IMR-90 (cell line): ENCODE measurements at regions not wholly inside any gene's neighbourhood (a gene's known extent, or its start where the extent isn't known, plus 50 kb on each side); places are given as distances from the start of the nearest gene placed in this dataset.

Experiments used
- ATAC-seq: fragments of 200-7000 bp; cut with Tn5 transposase; 2 replicates; pipeline ENCODE4 v1.9.1; 2020; ENCODE audit warnings: low read depth, mild to moderate bottlenecking, moderate library complexity
- BruUV-seq: library from RNA; stranded (reverse); fragments of 400-500 nt; replicated peaks from 2 replicates; lab custom pipeline; 2021; lab: Mats Ljungman, UMichigan
- CTCF ChIA-PET: fragments of 300-600 bp; formaldehyde crosslinking; extraction: SDS; loops from one replicate; lab custom pipeline; 2021; ENCODE audit warnings: antibody characterized with exemption; lab: Yijun Ruan, JAX
- POLR2A ChIA-PET: fragments of 300-600 bp; sonication (Branson Sonifier 250); formaldehyde crosslinking; loops from one replicate; lab custom pipeline; 2022; ENCODE audit warnings: antibody characterized with exemption; ENCODE audit not compliant: unreplicated experiment; lab: Charles Lee
- DNase-seq: peaks from one replicate; pipeline ENCODE4 v3.0.0; 2013
- H2AFZ ChIP-seq: replicated peaks from 2 replicates; pipeline ENCODE3; 2013; ENCODE audit warnings: low read length, mild to moderate bottlenecking; ENCODE audit not compliant: poor library complexity
- H2AK5ac ChIP-seq: 2 replicates; pipeline ENCODE4 v1.6.1; 2013; ENCODE audit warnings: low read depth, low read length, inconsistent platforms
- H2AK9ac ChIP-seq: replicated peaks from 2 replicates; pipeline ENCODE3; 2013; ENCODE audit warnings: mild to moderate bottlenecking, low read depth, low read length, moderate library complexity; ENCODE audit not compliant: poor library complexity
- H2BK120ac ChIP-seq: 2 replicates; pipeline ENCODE4 v1.6.1; 2013; ENCODE audit warnings: low read depth, low read length, inconsistent platforms
- H2BK15ac ChIP-seq: 3 replicates; pipeline ENCODE4 v1.6.1; 2013; ENCODE audit warnings: low read depth, low read length, inconsistent platforms
- H2BK20ac ChIP-seq: 2 replicates; pipeline ENCODE4 v1.6.1; 2013; ENCODE audit warnings: low read depth, mild to moderate bottlenecking, inconsistent platforms, low read length, moderate library complexity
- H2BK5ac ChIP-seq: 2 replicates; pipeline ENCODE4 v1.6.1; 2013; ENCODE audit warnings: mild to moderate bottlenecking, low read depth, low read length, inconsistent platforms; ENCODE audit not compliant: poor library complexity, severe bottlenecking
- H3K14ac ChIP-seq: replicated peaks from 2 replicates; pipeline ENCODE4 v1.6.1; 2013; ENCODE audit warnings: low read depth, low read length, inconsistent platforms
- H3K18ac ChIP-seq: 2 replicates; pipeline ENCODE4 v1.6.1; 2013; ENCODE audit warnings: low read depth, low read length, control low read depth
- H3K23ac ChIP-seq: 2 replicates; pipeline ENCODE4 v1.6.1; 2013; ENCODE audit warnings: low read depth, low read length, inconsistent platforms
- H3K27ac ChIP-seq: 2 replicates; pipeline ENCODE4 v1.5.1; 2013; ENCODE audit warnings: mild to moderate bottlenecking, control low read depth, low read length; ENCODE audit not compliant: insufficient read depth
- H3K27me3 ChIP-seq: 2 replicates; pipeline ENCODE4 v1.6.1; 2013; ENCODE audit warnings: low read length; ENCODE audit not compliant: control insufficient read depth, insufficient read depth
- H3K36me3 ChIP-seq: 2 replicates; pipeline ENCODE4 v1.6.1; 2013; ENCODE audit warnings: low read length, mixed read lengths; ENCODE audit not compliant: control insufficient read depth, insufficient read depth
- H3K4ac ChIP-seq: 2 replicates; pipeline ENCODE4 v1.6.1; 2013; ENCODE audit warnings: low read depth, low read length, inconsistent platforms
- H3K4me1 ChIP-seq: 2 replicates; pipeline ENCODE4 v1.6.1; 2013; ENCODE audit warnings: low read length, mixed read lengths; ENCODE audit not compliant: control insufficient read depth, insufficient read depth
- H3K4me2 ChIP-seq: 2 replicates; pipeline ENCODE4 v1.6.1; 2013; ENCODE audit warnings: low read depth, mild to moderate bottlenecking, control low read depth, low read length, moderate library complexity
- H3K4me3 ChIP-seq: 2 replicates; pipeline ENCODE4 v1.5.1; 2013; ENCODE audit warnings: low read depth, mild to moderate bottlenecking, control low read depth, low read length, moderate library complexity; ENCODE audit not compliant: insufficient read depth
- H3K56ac ChIP-seq: 2 replicates; pipeline ENCODE4 v1.6.1; 2013; ENCODE audit warnings: low read length, inconsistent platforms; ENCODE audit not compliant: insufficient read depth; ENCODE audit errors: extremely low read depth
- H3K79me1 ChIP-seq, 2 experiments: 2 replicates each; pipeline ENCODE4 v1.6.1; 2013; ENCODE audit warnings: low read length in 2 of 2, inconsistent platforms in 1 of 2, low read depth in 1 of 2
- H3K9ac ChIP-seq: 2 replicates; pipeline ENCODE4 v1.6.1; 2013; ENCODE audit warnings: low read depth, low read length, control low read depth
- H3K9me1 ChIP-seq: 2 replicates; pipeline ENCODE4 v1.6.1; 2013; ENCODE audit warnings: low read length, inconsistent platforms; ENCODE audit not compliant: insufficient read depth
- H3K9me3 ChIP-seq: 2 replicates; pipeline ENCODE4 v1.6.1; 2013; ENCODE audit warnings: low read length; ENCODE audit not compliant: control insufficient read depth, insufficient read depth
- H4K20me1 ChIP-seq: 2 replicates; pipeline ENCODE4 v1.6.1; 2013; ENCODE audit warnings: low read length, inconsistent platforms; ENCODE audit not compliant: insufficient read depth
- H4K5ac ChIP-seq: 2 replicates; pipeline ENCODE4 v1.6.1; 2013; ENCODE audit warnings: mild to moderate bottlenecking, low read depth, low read length, control low read depth
- H4K8ac ChIP-seq, 2 experiments: 2 replicates each; pipeline ENCODE4 v1.6.1; 2013; ENCODE audit warnings: low read depth in 2 of 2, low read length in 2 of 2, control low read depth in 1 of 2, inconsistent platforms in 1 of 2
- H4K91ac ChIP-seq: 2 replicates; pipeline ENCODE4 v1.6.1; 2013; ENCODE audit warnings: low read depth, low read length, inconsistent platforms; ENCODE audit not compliant: insufficient read depth
- CEBPB ChIP-seq: IDR thresholded peaks from 2 replicates; pipeline ENCODE4 v1.6.1; 2012; ENCODE audit warnings: low read depth, low read length, improper control_type of control experiment
- WGBS, 2 experiments: methylation state at CpG; one replicate each; pipeline versions ENCODE4 v1.1.5 to v1.1.7; 2013; ENCODE audit warnings: missing lambda C conversion rate in 2 of 2; ENCODE audit not compliant: insufficient read length in 1 of 2; ENCODE audit errors: extremely low coverage in 2 of 2; 5-methylcytosine and 5-hydroxymethylcytosine counted together
- dilution Hi-C: fragments of 300-500 bp; cut with HindIII; formaldehyde crosslinking; loops from one replicate; pipeline ENCODE4 v1.14.3; 2018; ENCODE audit warnings: low sequenced_read_pairs; ENCODE audit not compliant: unreplicated experiment
- in situ Hi-C: fragments of 300-500 bp; cut with MboI; formaldehyde crosslinking; loops from 3 replicates; pipeline ENCODE4 v1.14.3; 2019; ENCODE audit warnings: low sequenced_read_pairs, inconsistent platforms, mixed read lengths
- intact Hi-C: fragments of 100-400 bp; cut with micrococcal nuclease; formaldehyde crosslinking; loops from 2 replicates; pipeline ENCODE4 v1.10.0; 2022

GRCh38 chr4:155529716-155530115 is 136.9 kb upstream of the GUCY1A1 start:
- H3K9ac ChIP-seq, result no peak overlapping the region
- H3K18ac ChIP-seq, result no peak overlapping the region
- ChIA-PET POLR2A (interaction anchor here (0.5 kb wide), 1 partner anchor 248 kb away, joined by 3 read pairs; no protein-coding TSS in a partner anchor), CTCF (interaction anchor here (0.6 to 1.5 kb wide), 2 partner anchors 251 to 266 kb away, joined by 3 read pairs; no protein-coding TSS in a partner anchor)
- H2BK20ac ChIP-seq, result no peak overlapping the region
- no peak overlapping the region for H3K27ac ChIP-seq
- H4K5ac ChIP-seq, result no peak overlapping the region
- no peak overlapping the region for H3K23ac ChIP-seq
- H2AFZ ChIP-seq, result no peak overlapping the region
- no peaks in the 10 kb centered on the region for H3K27me3 ChIP-seq
- no peak overlapping the region for H3K56ac ChIP-seq
- no peaks in the 10 kb centered on the region for H4K20me1 ChIP-seq
- no peaks in the 10 kb centered on the region for H3K9me1 ChIP-seq
- no peak for TF ChIP-seq CEBPB
- H2AK9ac ChIP-seq, result no peak overlapping the region
- no peaks in the 10 kb centered on the region for H3K4me1 ChIP-seq
- intact Hi-C loops, result loop anchor here (5.0 kb wide), 2 partner anchors 228 to 248 kb away; partner anchors contain the start of gene GUCY1B1
- no peak for ATAC-seq
- WGBS, 2 experiments, result 100% methylated on average over 1 of the region's 3 CpGs; no CpG with 5 or more reads in 1 of the 2 experiments
- no peak overlapping the region for H4K8ac ChIP-seq
- H3K79me1 ChIP-seq, result no peaks in the 10 kb centered on the region
- no peak overlapping the region for H2BK5ac ChIP-seq
- no TSS peak for BruUV-seq
- H3K14ac ChIP-seq, result no peak overlapping the region
- H2AK5ac ChIP-seq, result no peak overlapping the region
- H4K91ac ChIP-seq, result no peak overlapping the region
- no peak overlapping the region for H3K4me2 ChIP-seq
- no peaks in the 10 kb centered on the region for H3K9me3 ChIP-seq
- no peak for DNase-seq
- H3K36me3 ChIP-seq, result no peaks in the 10 kb centered on the region
- H3K4ac ChIP-seq, result no peak overlapping the region
- in situ Hi-C loops, result no loop called here
- dilution Hi-C loops, result no loop called here
- H3K4me3 ChIP-seq, result no peak overlapping the region
- H2BK15ac ChIP-seq, result no peak overlapping the region
- H2BK120ac ChIP-seq, result no peak overlapping the region
